RWPE2 (cell line): ENCODE measurements at regions not wholly inside any gene's neighbourhood (a gene's known extent, or its start where the extent isn't known, plus 50 kb on each side); places are given as distances from the start of the nearest gene placed in this dataset.

Experiments
- ATAC-seq: fragments of 200-7000 bp; cut with Tn5 transposase; 3 replicates; pipeline ENCODE4 v1.9.1; 2021; ENCODE audit warnings: low read depth
- DNase-seq: peaks from one replicate; pipeline ENCODE4 v3.0.0-alpha.2; 2020; ENCODE audit warnings: low spot score
- H3K27ac ChIP-seq: fragments of 450-650 bp; 2 replicates; pipeline ENCODE4 v1.5.1; 2017; ENCODE audit warnings: mild to moderate bottlenecking; ENCODE audit not compliant: poor library complexity, severe bottlenecking
- H3K27me3 ChIP-seq: fragments of 250-450 bp; sonication (Bioruptor Pico); 2 replicates; pipeline ENCODE4 v1.5.1; 2021; ENCODE audit warnings: mild to moderate bottlenecking, moderate library complexity; ENCODE audit not compliant: insufficient read depth, poor library complexity, severe bottlenecking
- H3K36me3 ChIP-seq: fragments of 250-450 bp; sonication (Bioruptor Pico); 2 replicates; pipeline ENCODE4 v1.5.1; 2020; ENCODE audit warnings: low read depth, mild to moderate bottlenecking, moderate library complexity
- H3K4me1 ChIP-seq: fragments of 250-450 bp; sonication (Bioruptor Pico); 2 replicates; pipeline ENCODE4 v1.5.1; 2021; ENCODE audit warnings: mild to moderate bottlenecking, moderate library complexity; ENCODE audit not compliant: insufficient read depth, poor library complexity, severe bottlenecking
- H3K4me3 ChIP-seq: fragments of 250-450 bp; sonication (Bioruptor Pico); 2 replicates; pipeline ENCODE4 v1.5.1; 2021; ENCODE audit warnings: mild to moderate bottlenecking, moderate library complexity; ENCODE audit not compliant: severe bottlenecking
- H3K9me3 ChIP-seq: fragments of 250-450 bp; sonication (Bioruptor Pico); 2 replicates; pipeline ENCODE4 v1.5.1; 2021; ENCODE audit warnings: mild to moderate bottlenecking, moderate library complexity; ENCODE audit not compliant: severe bottlenecking
- TF ChIP-seq, protein P1 (sequence below): fragments of 450-650 bp; IDR thresholded peaks from one replicate; pipeline ENCODE4 v1.5.1; 2017; ENCODE audit warnings: mild to moderate bottlenecking, moderate library complexity; ENCODE audit not compliant: poor library complexity, severe bottlenecking

DNA sequence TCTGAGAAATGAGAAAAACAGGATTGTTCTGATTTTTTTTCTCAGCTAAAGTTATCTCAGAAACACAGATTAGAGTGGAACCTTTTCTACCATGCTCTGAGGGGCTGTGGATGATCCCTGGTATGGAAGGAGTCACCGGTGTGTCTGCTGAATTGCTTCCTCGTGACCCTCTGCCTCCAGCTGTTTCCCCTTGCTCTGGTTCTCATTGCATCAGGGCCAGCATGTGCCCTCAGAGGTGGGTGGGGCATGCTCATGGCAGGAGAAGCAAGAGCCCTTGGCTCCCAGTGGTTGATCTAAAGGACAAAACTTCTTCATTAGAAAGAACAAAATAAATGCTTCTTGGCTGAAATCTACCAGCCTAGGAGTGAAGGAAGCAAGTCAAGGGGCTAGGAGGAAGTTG lies 183.2 kb upstream of the HMCN1 start:
- Histone ChIP-seq H3K4me3 (no peak overlapping the region), H3K9me3 (no peaks in the 10 kb centered on the region), H3K36me3 (no peaks in the 10 kb centered on the region), H3K27me3 (no peaks in the 10 kb centered on the region), H3K27ac (no peak overlapping the region), H3K4me1 (no peaks in the 10 kb centered on the region)
- TF ChIP-seq, protein P1, sequence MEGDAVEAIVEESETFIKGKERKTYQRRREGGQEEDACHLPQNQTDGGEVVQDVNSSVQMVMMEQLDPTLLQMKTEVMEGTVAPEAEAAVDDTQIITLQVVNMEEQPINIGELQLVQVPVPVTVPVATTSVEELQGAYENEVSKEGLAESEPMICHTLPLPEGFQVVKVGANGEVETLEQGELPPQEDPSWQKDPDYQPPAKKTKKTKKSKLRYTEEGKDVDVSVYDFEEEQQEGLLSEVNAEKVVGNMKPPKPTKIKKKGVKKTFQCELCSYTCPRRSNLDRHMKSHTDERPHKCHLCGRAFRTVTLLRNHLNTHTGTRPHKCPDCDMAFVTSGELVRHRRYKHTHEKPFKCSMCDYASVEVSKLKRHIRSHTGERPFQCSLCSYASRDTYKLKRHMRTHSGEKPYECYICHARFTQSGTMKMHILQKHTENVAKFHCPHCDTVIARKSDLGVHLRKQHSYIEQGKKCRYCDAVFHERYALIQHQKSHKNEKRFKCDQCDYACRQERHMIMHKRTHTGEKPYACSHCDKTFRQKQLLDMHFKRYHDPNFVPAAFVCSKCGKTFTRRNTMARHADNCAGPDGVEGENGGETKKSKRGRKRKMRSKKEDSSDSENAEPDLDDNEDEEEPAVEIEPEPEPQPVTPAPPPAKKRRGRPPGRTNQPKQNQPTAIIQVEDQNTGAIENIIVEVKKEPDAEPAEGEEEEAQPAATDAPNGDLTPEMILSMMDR: no peak
- DNase-seq (no peak), ATAC-seq (no peak)

DNA sequence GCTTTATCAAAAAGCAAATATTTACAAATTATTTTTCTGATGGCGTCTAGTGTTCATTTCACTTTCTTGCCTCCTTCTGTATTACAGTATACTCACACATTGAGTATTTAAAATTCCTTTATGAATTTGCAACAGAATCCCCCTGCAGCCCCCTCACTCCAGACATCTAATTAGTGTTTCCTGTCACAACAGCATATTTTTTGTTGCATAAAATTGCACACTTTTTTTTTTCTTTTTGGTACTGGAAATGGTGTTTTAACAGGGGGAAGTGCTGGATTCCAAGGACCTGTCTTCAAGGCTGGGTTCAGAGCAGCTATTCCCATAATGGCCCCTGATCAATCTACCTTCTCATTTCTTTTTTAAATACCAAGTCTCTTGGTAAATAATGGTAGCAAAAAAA lies 184.3 kb upstream of the HMCN1 start:
- Histone ChIP-seq H3K4me1 (no peaks in the 10 kb centered on the region), H3K4me3 (no peak overlapping the region), H3K36me3 (no peaks in the 10 kb centered on the region), H3K27me3 (no peaks in the 10 kb centered on the region), H3K27ac (no peak overlapping the region), H3K9me3 (no peaks in the 10 kb centered on the region)
- no peak for DNase-seq
- TF ChIP-seq, protein P1: no peak
- no peak for ATAC-seq

DNA sequence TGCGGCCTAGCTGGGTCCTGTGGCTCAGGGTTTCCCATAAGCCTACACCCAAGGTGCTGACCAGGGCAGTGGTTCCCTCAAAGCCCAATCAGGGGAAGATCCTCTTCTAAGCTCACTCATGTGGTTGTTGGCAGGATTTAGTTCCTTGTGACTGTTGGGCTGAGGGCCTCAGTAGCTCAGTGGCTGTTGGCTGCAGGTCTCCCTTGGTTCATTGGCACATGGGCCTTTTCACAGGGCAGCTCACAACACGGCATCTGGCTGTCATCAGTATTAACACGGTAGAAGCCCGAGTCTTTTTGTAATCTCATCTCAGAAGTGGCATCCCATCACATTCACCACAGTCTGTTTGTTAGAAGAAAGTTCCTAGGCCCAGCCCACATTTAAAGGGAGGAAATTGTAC lies 188.2 kb upstream of the HMCN1 start:
- Histone ChIP-seq H3K27me3 (no peaks in the 10 kb centered on the region), H3K9me3 (no peaks in the 10 kb centered on the region), H3K4me3 (no peak overlapping the region), H3K36me3 (no peaks in the 10 kb centered on the region), H3K4me1 (no peaks in the 10 kb centered on the region), H3K27ac (no peak overlapping the region)
- TF ChIP-seq, protein P1: no peak
- ATAC-seq (no peak), DNase-seq (no peak)

DNA sequence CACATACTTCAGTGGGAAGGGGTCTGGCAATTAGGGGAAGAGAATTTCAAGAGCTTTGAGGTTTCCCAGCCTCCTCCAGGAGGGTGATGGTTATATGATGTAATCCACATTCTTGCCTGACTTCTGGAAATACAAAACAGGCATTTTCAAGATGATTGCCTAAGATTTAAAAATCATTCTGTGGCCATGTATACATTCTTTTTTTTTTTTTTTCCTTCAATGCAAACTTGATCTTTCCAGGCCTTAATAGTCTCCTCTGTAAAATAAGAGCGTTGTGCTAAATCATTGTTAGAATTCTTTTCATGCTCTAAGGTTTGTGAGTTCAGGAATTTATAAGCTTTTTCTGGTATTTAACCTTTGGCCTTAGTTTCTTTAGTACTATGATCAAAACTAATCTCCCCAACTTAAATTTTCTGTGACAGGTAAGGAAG lies 192.3 kb upstream of the HMCN1 start:
- H3K27me3 ChIP-seq: no peaks in the 10 kb centered on the region
- TF ChIP-seq, protein P1: no peak

DNA sequence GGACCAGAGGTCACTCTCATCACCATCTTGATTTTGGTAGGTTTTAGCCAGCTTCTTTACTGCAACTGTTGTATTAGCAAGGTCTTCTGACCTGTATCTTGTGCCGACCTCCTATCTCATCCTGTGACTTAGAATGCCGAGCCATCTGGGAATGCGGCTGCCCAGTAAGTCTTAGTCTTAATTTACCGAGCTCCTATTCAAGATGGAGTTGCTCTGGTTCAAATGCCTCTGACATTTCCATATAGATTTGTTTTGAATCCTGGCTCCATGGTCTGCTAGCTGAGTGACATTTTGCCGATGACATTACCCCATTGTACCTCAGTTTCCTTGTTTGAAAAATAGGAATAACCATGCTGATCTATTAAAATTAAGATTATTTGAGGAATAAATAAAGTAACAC lies 193.9 kb upstream of the HMCN1 start:
- Histone ChIP-seq H3K27ac (no peak overlapping the region), H3K9me3 (no peaks in the 10 kb centered on the region), H3K36me3 (no peaks in the 10 kb centered on the region), H3K27me3 (no peaks in the 10 kb centered on the region), H3K4me3 (no peak overlapping the region), H3K4me1 (no peaks in the 10 kb centered on the region)
- DNase-seq (no peak), ATAC-seq (no peak)
- TF ChIP-seq, protein P1: no peak

More for the DNA sequence above, 192.3 kb upstream of the HMCN1 start:
- ATAC-seq (no peak), DNase-seq (no peak)
- no peak overlapping the region for H3K4me3 ChIP-seq
- no peak overlapping the region for H3K27ac ChIP-seq
- no peaks in the 10 kb centered on the region for H3K36me3 ChIP-seq
- no peaks in the 10 kb centered on the region for H3K4me1 ChIP-seq
- no peaks in the 10 kb centered on the region for H3K9me3 ChIP-seq
